SK-N-MC (cell line): ENCODE measurements at regions not wholly inside any gene's neighbourhood (a gene's known extent, or its start where the extent isn't known, plus 50 kb on each side); places are given as distances from the start of the nearest gene placed in this dataset.

ENCODE experiments used
- EZH2 ChIP-seq: fragments of 200-600 bp; sonication (generic); IDR thresholded peaks from one replicate; pipeline ENCODE4 v1.6.1; 2017; ENCODE audit warnings: antibody characterized with exemption
- FOXP2 ChIP-seq: optimal IDR thresholded peaks from 2 replicates; pipeline ENCODE3; 2011; ENCODE audit warnings: mild to moderate bottlenecking, moderate library complexity; ENCODE audit not compliant: insufficient read depth; ENCODE audit errors: extremely low read length, control extremely low read depth
- POLR2AphosphoS5 ChIP-seq: IDR thresholded peaks from 2 replicates; pipeline ENCODE4 v1.6.1; 2012; ENCODE audit warnings: mild to moderate bottlenecking, low read depth, low read length, borderline replicate concordance

DNA sequence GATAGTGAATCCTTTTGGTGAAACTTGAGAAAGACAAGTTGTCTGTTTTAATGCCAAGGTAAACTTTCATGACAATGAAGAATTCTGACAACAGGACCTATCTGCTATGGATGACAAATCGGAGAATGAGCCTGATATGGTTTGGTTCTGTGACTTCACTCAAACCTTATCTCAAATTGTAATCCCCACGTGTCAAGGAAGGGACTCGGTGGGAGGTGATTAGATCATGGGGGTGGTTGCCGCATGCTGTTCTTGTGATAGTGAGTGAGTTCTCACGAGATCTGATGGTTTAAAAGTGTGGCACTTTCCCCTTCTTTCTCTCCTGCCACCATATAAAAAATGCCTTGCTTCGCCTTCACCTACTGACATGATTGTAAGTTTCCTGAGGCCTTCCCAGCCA is 1964.1 kb upstream of the CDH9 start:
- TF ChIP-seq EZH2 (no peak), POLR2AphosphoS5 (no peak), FOXP2 (no peak)
